Activated CD8-positive, alpha-beta T cell treated with anti-CD3 and anti-CD28 coated beads for 36 hours (primary cell): ENCODE measurements at regions not wholly inside any gene's neighbourhood (a gene's known extent, or its start where the extent isn't known, plus 50 kb on each side); places are given as distances from the start of the nearest gene placed in this dataset.

Experiments used
- ATAC-seq: fragments of 200-7000 bp; cut with Tn5 transposase; one replicate; pipeline ENCODE4 v1.10.0; 2021; ENCODE audit warnings: mild to moderate bottlenecking, moderate library complexity
- CTCF ChIA-PET: fragments of 350-600 bp; sonication (Branson Sonifier 250); formaldehyde crosslinking; loops from one replicate; lab custom pipeline; 2021; ENCODE audit warnings: antibody characterized with exemption; lab: Charles Lee
- POLR2A ChIA-PET: fragments of 350-600 bp; sonication (Branson Sonifier 250); formaldehyde crosslinking; loops from one replicate; lab custom pipeline; 2021; ENCODE audit warnings: antibody characterized with exemption; lab: Charles Lee
- DNase-seq: peaks from one replicate; pipeline ENCODE4 v3.0.0-alpha.2; 2020
- H3K27ac Mint-ChIP-seq: one replicate; pipeline ENCODE4 v1.8.0; 2021; ENCODE audit warnings: mild to moderate bottlenecking, mixed read lengths
- H3K27me3 Mint-ChIP-seq: one replicate; pipeline ENCODE4 v1.8.0; 2021; ENCODE audit warnings: mixed read lengths
- H3K36me3 Mint-ChIP-seq: one replicate; pipeline ENCODE4 v1.8.0; 2021; ENCODE audit warnings: low read depth, mixed read lengths
- H3K4me1 Mint-ChIP-seq: one replicate; pipeline ENCODE4 v1.8.0; 2021; ENCODE audit warnings: low read depth, mixed read lengths
- H3K4me3 Mint-ChIP-seq: one replicate; pipeline ENCODE4 v1.8.0; 2021; ENCODE audit warnings: mild to moderate bottlenecking, moderate library complexity, mixed read lengths
- H3K9me3 Mint-ChIP-seq: one replicate; pipeline ENCODE4 v1.8.0; 2021; ENCODE audit warnings: mixed read lengths
- CTCF ChIP-seq: fragments of 200-600 bp; IDR thresholded peaks from one replicate; pipeline ENCODE4 v1.8.0; 2022; ENCODE audit warnings: antibody characterized with exemption, mild to moderate bottlenecking
- intact Hi-C: fragments of 100-400 bp; cut with micrococcal nuclease; formaldehyde crosslinking; loops from one replicate; pipeline ENCODE4 v1.10.0; 2022

- intact Hi-C loops = no loop called here
- Mint-ChIP-seq H3K9me3 (no peaks in the 10 kb centered on the region), H3K4me3 (no peak overlapping the region), H3K27ac (no peak overlapping the region), H3K4me1 (no peaks in the 10 kb centered on the region), H3K27me3 (peaks cover 8% of the 10 kb centered on the region), H3K36me3 (no peaks in the 10 kb centered on the region)
- no peak for DNase-seq
- no peak for TF ChIP-seq CTCF
- ChIA-PET POLR2A (no interaction called here), CTCF (no interaction called here)
- no peak for ATAC-seq
These were observed 189.9 kb upstream of the PELI2 start for GRCh38 chr14:55928276-55928675.

GRCh38 chr14:55929136-55929535 is 189.1 kb upstream of the PELI2 start:
- H3K36me3 Mint-ChIP-seq = no peaks in the 10 kb centered on the region
- ChIA-PET CTCF (no interaction called here), POLR2A (interaction anchor here (0.7 kb wide), 1 partner anchor 124 kb away, joined by 5 read pairs; no protein-coding TSS in a partner anchor)
- no peak overlapping the region for H3K4me3 Mint-ChIP-seq
- ATAC-seq = no peak
- no peak for DNase-seq
- peaks cover 8% of the 10 kb centered on the region for H3K27me3 Mint-ChIP-seq
- intact Hi-C loops = no loop called here
- H3K9me3 Mint-ChIP-seq = no peaks in the 10 kb centered on the region
- no peaks in the 10 kb centered on the region for H3K4me1 Mint-ChIP-seq
- H3K27ac Mint-ChIP-seq = no peak overlapping the region
- no peak for TF ChIP-seq CTCF

- H3K4me3 Mint-ChIP-seq = no peak overlapping the region
- H3K4me1 Mint-ChIP-seq = no peaks in the 10 kb centered on the region
- H3K27me3 Mint-ChIP-seq = peaks cover 8% of the 10 kb centered on the region
- no peak for TF ChIP-seq CTCF
- no peak for ATAC-seq
- ChIA-PET POLR2A (interaction anchor here (0.7 kb wide), 1 partner anchor 125 kb away, joined by 5 read pairs; no protein-coding TSS in a partner anchor), CTCF (interaction anchor here (0.6 kb wide), 1 partner anchor 26 kb away, joined by 3 read pairs; no protein-coding TSS in a partner anchor)
- no peaks in the 10 kb centered on the region for H3K36me3 Mint-ChIP-seq
- H3K27ac Mint-ChIP-seq = no peak overlapping the region
- H3K9me3 Mint-ChIP-seq = no peaks in the 10 kb centered on the region
- intact Hi-C loops = no loop called here
- no peak for DNase-seq
These were observed 188.0 kb upstream of the PELI2 start for GRCh38 chr14:55930016-55930784.

GRCh38 chr14:55936691-55937090 is 181.5 kb upstream of the PELI2 start:
- no peak for ATAC-seq
- ChIA-PET POLR2A (no interaction called here), CTCF (no interaction called here)
- no peaks in the 10 kb centered on the region for H3K36me3 Mint-ChIP-seq
- no peak overlapping the region for H3K4me3 Mint-ChIP-seq
- intact Hi-C loops = no loop called here
- peaks cover 2% of the 10 kb centered on the region for H3K27me3 Mint-ChIP-seq
- H3K27ac Mint-ChIP-seq = no peak overlapping the region
- no peak for DNase-seq
- TF ChIP-seq CTCF = no peak
- H3K4me1 Mint-ChIP-seq = no peaks in the 10 kb centered on the region
- H3K9me3 Mint-ChIP-seq = no peaks in the 10 kb centered on the region

- Mint-ChIP-seq H3K4me1 (no peaks in the 10 kb centered on the region), H3K27ac (no peak overlapping the region), H3K27me3 (no peaks in the 10 kb centered on the region), H3K4me3 (no peak overlapping the region), H3K9me3 (no peaks in the 10 kb centered on the region), H3K36me3 (no peaks in the 10 kb centered on the region)
- ChIA-PET POLR2A (no interaction called here), CTCF (no interaction called here)
- intact Hi-C loops = no loop called here
- DNase-seq (no peak), ATAC-seq (no peak)
- no peak for TF ChIP-seq CTCF
These were observed 179.9 kb upstream of the PELI2 start for GRCh38 chr14:55938249-55938791.
